Keratinocyte (primary cell): ENCODE measurements at regions not wholly inside any gene's neighbourhood (a gene's known extent, or its start where the extent isn't known, plus 50 kb on each side); places are given as distances from the start of the nearest gene placed in this dataset.

Source experiments
- DNase-seq: peaks from one replicate; pipeline ENCODE4 v3.0.0-alpha.2; 2011; ENCODE audit warnings: low read depth, missing footprints, low spot score
- FAIRE-seq: peaks from 2 replicates; lab custom pipeline; 2011; peaks lifted over from hg19 to GRCh38; lab: Jason Lieb, UNC
- H2AFZ ChIP-seq: 2 replicates; pipeline ENCODE4 v1.6.0; 2012; ENCODE audit warnings: low read length, control low read depth, inconsistent platforms; ENCODE audit not compliant: control insufficient read depth
- H3K27ac ChIP-seq: 2 replicates; pipeline ENCODE4 v1.5.1; 2011; ENCODE audit warnings: low read length; ENCODE audit not compliant: control insufficient read depth, insufficient read depth
- H3K27me3 ChIP-seq: 3 replicates; pipeline ENCODE4 v1.6.0; 2011; ENCODE audit warnings: low read length; ENCODE audit not compliant: control insufficient read depth, insufficient read depth; ENCODE audit errors: extremely low read depth
- H3K36me3 ChIP-seq, 2 experiments: 2 replicates in 1 of 2; 3 replicates in 1 of 2; pipeline ENCODE4 v1.5.1; 2011; ENCODE audit warnings: low read length in 2 of 2, mild to moderate bottlenecking in 1 of 2; ENCODE audit not compliant: control insufficient read depth in 2 of 2, insufficient read depth in 2 of 2; ENCODE audit errors: extremely low read depth in 1 of 2
- H3K4me1 ChIP-seq: 3 replicates; pipeline ENCODE4 v1.5.1; 2011; ENCODE audit warnings: low read length; ENCODE audit not compliant: control insufficient read depth, insufficient read depth; ENCODE audit errors: extremely low read depth
- H3K4me2 ChIP-seq: 3 replicates; pipeline ENCODE4 v1.6.0; 2011; ENCODE audit warnings: low read depth, low read length; ENCODE audit not compliant: control insufficient read depth, insufficient read depth; ENCODE audit errors: extremely low read depth
- H3K4me3 ChIP-seq, 3 experiments: fragments of 200-600 bp in 1 of 3; sonication (generic) in 1 of 3; 2 replicates in 2 of 3; 3 replicates in 1 of 3; pipeline ENCODE4 v1.5.1; 2011 to 2016; ENCODE audit warnings: low read length in 3 of 3, mild to moderate bottlenecking in 3 of 3, control low read depth in 2 of 3, inconsistent platforms in 1 of 3, low read depth in 1 of 3, mixed read lengths in 1 of 3, mixed run types in 1 of 3, moderate library complexity in 1 of 3; ENCODE audit not compliant: control insufficient read depth in 2 of 3, insufficient read depth in 2 of 3; ENCODE audit errors: extremely low read depth in 1 of 3
- H3K79me2 ChIP-seq: 2 replicates; pipeline ENCODE4 v1.6.0; 2012; ENCODE audit warnings: low read length; ENCODE audit not compliant: control insufficient read depth, insufficient read depth
- H3K9ac ChIP-seq: 3 replicates; pipeline ENCODE4 v1.6.0; 2011; ENCODE audit warnings: low read length; ENCODE audit not compliant: control insufficient read depth, insufficient read depth; ENCODE audit errors: extremely low read depth
- H3K9me1 ChIP-seq: 3 replicates; pipeline ENCODE4 v1.6.0; 2011; ENCODE audit warnings: low read length; ENCODE audit not compliant: control insufficient read depth, insufficient read depth; ENCODE audit errors: extremely low read depth
- H3K9me3 ChIP-seq: 2 replicates; pipeline ENCODE4 v1.5.1; 2012; ENCODE audit warnings: low read depth, low read length; ENCODE audit not compliant: control insufficient read depth
- H4K20me1 ChIP-seq: 3 replicates; pipeline ENCODE4 v1.6.0; 2011; ENCODE audit warnings: low read length; ENCODE audit not compliant: control insufficient read depth, insufficient read depth; ENCODE audit errors: extremely low read depth
- CTCF ChIP-seq, 3 experiments: IDR thresholded peaks in 1 of 3; conservative IDR thresholded peaks in 1 of 3; optimal IDR thresholded peaks in 1 of 3; 2 replicates in 2 of 3; 3 replicates in 1 of 3; pipeline versions ENCODE3 to v1.5.1; 2011; ENCODE audit warnings: low read length in 3 of 3, mild to moderate bottlenecking in 3 of 3, moderate library complexity in 2 of 3, control low read depth in 1 of 3, inconsistent platforms in 1 of 3; ENCODE audit not compliant: insufficient read depth in 2 of 3; ENCODE audit errors: extremely low read depth in 1 of 3
- EZH2 ChIP-seq: IDR thresholded peaks from one replicate; pipeline ENCODE4 v1.6.1; 2012; ENCODE audit warnings: inconsistent platforms, mild to moderate bottlenecking, low read length, moderate library complexity
- dilution Hi-C: fragments of 300-500 bp; cut with MboI; formaldehyde crosslinking; loops from one replicate; pipeline ENCODE4 v1.7.0; 2020; ENCODE audit warnings: low sequenced_read_pairs; ENCODE audit not compliant: extremely low pct_ligation_motif_present

DNA sequence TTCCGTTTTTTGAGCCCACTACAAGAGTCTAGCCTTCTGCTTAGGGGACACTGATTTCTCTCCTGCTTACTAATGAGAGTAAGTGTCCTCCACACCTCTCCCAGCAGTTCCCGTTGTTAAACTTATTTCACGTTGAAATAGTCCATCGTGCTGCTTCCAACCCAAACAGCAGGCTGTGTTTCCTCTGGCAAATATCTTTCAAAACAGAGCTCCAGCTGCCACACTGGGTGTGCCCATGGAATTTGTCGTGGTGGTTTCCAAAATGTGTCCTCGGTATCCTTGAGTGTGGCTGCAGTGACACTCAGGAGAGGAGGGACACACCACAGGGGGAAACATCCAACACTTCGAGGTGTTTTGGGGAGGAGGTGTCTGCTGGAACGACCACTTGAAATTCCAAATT, 176.5 kb upstream of the RALGAPA2 start:
- H3K36me3 ChIP-seq: no peaks in the 10 kb centered on the region
- DNase-seq (no peak), FAIRE-seq (no peak)
- H3K4me2 ChIP-seq: no peak overlapping the region
- no peak overlapping the region for H3K4me3 ChIP-seq
- no peaks in the 10 kb centered on the region for H3K27me3 ChIP-seq
- H3K4me1 ChIP-seq: no peaks in the 10 kb centered on the region
- no peak overlapping the region for H3K27ac ChIP-seq
- no peak overlapping the region for H2AFZ ChIP-seq
- H3K9me3 ChIP-seq: peaks cover 2% of the 10 kb centered on the region
- dilution Hi-C loops: no loop called here
- no peak overlapping the region for H3K9ac ChIP-seq
- H4K20me1 ChIP-seq: no peaks in the 10 kb centered on the region
- no peak for TF ChIP-seq EZH2
- TF ChIP-seq CTCF (optimal IDR thresholded peaks at IDR 0.05 in 1 of 3, IDR thresholded peaks at IDR 0.05 in 1 of 3, conservative IDR thresholded peaks at IDR 0.05 in 1 of 3; ENCODE audit: extremely low read depth in 1 of 3, insufficient read depth in 2 of 3, low read length in 3 of 3): no peak
- no peaks in the 10 kb centered on the region for H3K9me1 ChIP-seq
- H3K79me2 ChIP-seq: no peaks in the 10 kb centered on the region

DNA sequence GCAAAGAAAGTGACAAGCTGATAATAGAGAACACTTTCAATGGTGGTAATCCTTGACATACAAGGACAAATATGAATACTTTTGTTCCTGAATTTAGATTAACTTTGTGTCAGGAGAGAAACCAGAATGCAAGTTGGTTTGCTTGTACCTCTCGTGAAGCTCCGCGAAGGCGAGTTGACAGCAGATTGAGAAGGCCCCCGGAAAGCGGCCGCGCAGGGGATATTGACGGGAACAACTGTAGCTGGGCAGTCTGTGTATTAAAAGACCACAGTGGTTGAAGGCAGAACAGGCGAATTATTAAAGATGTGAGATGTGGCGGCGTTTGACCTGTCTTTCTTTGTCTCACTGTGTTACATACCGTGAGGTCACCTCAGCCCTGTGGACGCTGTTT, 175.8 kb upstream of the RALGAPA2 start:
- H3K79me2 ChIP-seq: no peaks in the 10 kb centered on the region
- H3K4me2 ChIP-seq: no peak overlapping the region
- TF ChIP-seq EZH2 (no peak), CTCF (optimal IDR thresholded peaks at IDR 0.05 in 1 of 3, IDR thresholded peaks at IDR 0.05 in 1 of 3, conservative IDR thresholded peaks at IDR 0.05 in 1 of 3; ENCODE audit: extremely low read depth in 1 of 3, insufficient read depth in 2 of 3, low read length in 3 of 3) (no peak)
- no peak overlapping the region for H2AFZ ChIP-seq
- no peak overlapping the region for H3K4me3 ChIP-seq
- H3K9me3 ChIP-seq: peaks cover 2% of the 10 kb centered on the region
- no peak for FAIRE-seq
- H3K36me3 ChIP-seq: no peaks in the 10 kb centered on the region
- H4K20me1 ChIP-seq: no peaks in the 10 kb centered on the region
- no peaks in the 10 kb centered on the region for H3K4me1 ChIP-seq
- H3K9ac ChIP-seq: no peak overlapping the region
- no peaks in the 10 kb centered on the region for H3K9me1 ChIP-seq
- no peak for DNase-seq
- H3K27me3 ChIP-seq: no peaks in the 10 kb centered on the region
- no peak overlapping the region for H3K27ac ChIP-seq
- dilution Hi-C loops: no loop called here
